Activated CD8-positive, alpha-beta memory T cell treated with anti-CD3 and anti-CD28 coated beads for 48 hours (primary cell): ENCODE measurements at regions not wholly inside any gene's neighbourhood (a gene's known extent, or its start where the extent isn't known, plus 50 kb on each side); places are given as distances from the start of the nearest gene placed in this dataset.

ENCODE experiments used
- DNase-seq, 3 experiments: peaks; one replicate each; pipeline ENCODE4 v3.0.0-alpha.2; 2020; ENCODE audit warnings: low read depth in 2 of 3, low spot score in 2 of 3

DNA sequence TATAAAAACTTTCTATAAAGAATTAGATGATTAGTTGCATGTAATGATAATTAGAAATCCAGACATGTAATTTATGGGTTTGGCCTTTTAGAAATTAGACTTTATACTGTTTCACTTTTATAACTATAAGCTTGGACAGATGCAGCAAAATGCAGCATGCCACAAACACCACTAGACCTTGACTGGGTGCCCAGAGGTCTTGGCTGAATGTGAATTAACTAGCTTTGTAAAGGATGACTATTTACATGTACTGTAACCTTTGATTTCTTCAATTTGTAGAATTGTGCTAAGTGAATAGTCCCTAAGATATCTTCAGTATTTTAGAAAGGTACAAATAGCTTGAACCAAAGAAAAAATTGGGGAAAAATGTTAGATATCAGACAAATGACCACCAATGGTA is 2168.1 kb downstream of the MAT2B start:
- no peak for DNase-seq

DNA sequence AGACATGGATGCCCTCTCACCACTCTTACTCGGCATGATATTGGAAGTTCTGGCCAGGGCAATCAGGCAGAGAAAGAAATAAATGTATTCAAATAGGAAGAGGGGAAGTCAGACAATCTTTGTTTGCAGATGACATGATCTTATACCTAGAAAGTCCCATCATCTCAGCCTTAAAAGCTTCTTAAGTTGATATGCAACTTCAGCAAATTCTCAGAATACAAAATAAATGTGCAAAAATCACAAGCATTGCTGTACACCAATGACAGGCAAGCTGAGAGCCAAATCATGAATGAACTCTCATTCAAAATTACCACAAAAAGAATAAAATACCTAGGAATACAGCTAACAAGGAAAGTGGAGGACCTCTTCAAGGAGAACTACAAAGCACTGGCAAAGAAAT is 2190.4 kb downstream of the MAT2B start:
- no peak for DNase-seq

DNA sequence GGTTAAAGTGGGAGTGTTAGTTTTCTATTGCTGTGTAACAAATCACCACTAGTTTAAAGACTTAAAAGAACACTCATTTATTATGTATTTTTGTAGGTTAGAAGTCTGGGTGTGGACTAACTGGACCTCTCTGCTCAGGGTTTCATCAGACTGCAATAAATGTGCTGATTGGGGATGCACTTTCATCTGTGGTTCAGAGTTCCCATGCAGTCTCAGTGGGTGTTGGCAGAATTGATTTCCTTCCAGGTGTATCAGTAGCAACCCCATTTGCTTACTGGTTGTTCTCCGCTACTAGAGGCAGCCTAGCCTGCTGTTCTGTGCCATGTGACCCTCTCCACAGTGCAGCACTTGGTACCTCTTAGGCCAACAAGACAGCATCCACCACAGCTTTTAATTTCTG is 2200.5 kb downstream of the MAT2B start:
- no peak for DNase-seq

DNA sequence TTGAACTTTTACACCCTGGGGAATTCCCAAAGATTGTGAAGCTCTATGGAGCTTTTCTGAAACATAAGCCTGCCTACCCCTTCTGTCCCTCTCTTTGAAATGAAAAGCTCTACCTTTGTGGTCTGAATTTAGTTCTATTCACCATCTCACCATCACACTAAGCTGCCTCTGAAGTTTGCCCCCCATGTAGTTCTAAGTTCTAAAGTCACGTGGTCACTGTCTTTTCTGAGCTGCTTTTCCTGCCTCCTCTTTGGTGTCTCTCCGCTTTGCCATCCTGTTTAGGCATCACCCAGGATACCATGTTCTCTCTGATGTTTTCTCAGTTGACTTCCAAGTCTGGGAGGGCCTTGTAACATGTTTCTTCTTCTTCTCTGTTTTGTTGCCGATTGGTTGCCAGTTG is 2206.6 kb downstream of the MAT2B start:
- DNase-seq = no peak

DNA sequence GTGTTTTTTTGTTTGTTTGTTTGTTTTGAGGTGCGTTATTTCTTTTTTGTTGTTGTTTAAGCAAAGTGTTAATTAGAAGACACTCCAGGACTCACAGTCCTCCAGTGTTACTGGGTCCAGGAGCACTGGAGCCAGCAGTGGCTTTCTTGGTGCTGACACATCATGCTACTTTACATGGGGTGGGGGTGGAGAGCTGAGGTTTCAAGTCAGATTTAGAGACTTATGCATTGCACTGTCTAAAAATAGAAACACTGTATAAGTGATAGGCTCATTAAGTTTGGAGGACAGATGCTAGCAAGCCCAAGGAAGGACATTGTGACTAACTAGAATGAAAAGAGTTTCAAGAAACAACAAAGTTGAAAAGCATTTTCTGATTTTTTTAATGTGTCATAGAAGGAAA is 2209.2 kb downstream of the MAT2B start:
- no peak for DNase-seq

DNA sequence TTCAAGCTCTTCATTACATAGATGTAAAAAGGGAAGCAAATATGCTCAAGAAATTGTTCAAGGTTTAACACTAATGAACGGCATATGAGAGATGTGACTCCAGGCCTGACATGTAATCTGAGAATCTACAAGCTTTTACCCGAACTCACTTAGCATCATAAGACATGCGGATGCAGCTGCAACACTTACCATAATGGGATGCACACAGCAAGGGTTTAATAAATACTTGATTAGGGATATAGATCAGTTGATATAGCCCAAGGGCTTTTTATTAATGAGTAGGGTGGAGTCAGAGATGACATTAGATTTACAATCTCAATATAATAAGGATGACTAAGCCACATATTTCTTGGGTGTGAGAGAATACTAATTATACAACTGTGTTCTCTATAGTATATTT is 2215.5 kb downstream of the MAT2B start:
- no peak for DNase-seq

DNA sequence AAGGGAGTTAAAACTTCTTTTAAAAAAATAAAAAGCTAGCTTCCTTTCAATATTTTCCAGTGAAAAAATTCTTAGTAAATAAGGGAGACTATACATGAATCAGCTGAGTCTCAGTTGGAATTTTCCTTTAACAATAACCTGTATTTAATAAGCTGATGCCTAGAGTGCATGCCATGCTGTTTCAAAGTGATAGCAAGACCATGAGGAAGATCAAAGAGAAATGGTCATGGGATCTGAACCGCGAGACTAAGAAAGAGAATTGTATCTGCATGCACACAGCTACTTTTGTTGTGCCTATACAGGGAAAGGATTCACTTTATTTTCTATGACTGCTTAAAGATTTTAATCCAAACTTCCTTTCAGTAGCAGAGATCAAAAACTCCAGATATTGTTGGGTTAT is 2217.0 kb downstream of the MAT2B start:
- DNase-seq = no peak

DNA sequence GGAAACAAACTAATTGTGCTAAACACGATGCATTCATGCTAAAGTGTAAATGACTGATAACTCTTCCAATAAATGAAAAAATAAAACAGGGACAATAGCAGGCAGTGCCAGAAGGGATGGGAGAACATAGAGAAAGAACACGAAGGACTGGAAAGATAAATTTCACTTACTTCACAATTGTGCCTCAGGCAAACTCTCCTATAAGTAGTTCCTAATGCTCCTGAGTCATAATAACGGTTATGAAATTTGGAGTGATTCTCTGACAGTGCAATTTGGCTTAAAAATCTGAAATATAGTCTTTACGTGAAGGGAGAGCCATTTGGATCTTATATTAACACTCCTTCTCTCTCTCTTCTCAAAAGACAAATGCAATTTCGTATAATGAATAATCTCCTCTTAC is 2218.5 kb downstream of the MAT2B start:
- DNase-seq = no peak

DNA sequence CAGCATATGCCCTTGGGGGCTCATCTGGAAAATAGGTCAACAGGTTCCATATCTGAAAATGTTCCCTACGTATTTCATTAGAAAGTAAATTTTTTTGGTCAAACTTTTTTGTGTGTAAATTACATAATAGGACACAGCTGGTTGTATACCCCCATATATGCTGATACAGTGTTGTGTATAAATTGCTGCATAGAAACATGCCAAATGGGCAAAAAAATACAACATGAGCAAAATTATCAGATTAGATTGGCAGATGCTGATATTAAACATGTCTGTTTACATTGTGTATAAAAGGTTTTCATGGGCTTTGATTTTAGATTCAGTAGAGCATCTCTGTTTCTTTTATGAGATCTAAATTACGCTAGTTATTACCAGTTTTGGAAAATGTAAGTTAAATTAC is 2223.0 kb downstream of the MAT2B start:
- no peak for DNase-seq

DNA sequence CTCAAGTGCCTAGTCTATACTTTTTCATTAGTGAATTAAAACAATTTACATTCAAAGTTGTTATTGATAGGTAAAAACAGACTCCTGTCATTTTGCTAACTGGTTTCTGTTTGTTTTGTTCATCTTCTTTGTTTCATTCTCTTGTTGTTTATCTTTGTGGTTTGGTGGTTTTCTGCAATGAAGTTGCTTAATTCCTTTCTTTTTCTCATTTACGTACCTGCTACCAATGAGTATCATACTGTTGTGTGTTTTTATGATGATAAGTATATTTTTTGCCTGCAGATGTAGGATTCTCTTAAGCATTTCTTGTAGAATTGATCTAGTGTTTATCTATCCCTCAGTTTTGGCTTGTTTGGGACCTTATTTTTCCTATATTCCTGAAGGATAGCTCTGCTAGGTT is 2230.0 kb downstream of the MAT2B start:
- DNase-seq = no peak

DNA sequence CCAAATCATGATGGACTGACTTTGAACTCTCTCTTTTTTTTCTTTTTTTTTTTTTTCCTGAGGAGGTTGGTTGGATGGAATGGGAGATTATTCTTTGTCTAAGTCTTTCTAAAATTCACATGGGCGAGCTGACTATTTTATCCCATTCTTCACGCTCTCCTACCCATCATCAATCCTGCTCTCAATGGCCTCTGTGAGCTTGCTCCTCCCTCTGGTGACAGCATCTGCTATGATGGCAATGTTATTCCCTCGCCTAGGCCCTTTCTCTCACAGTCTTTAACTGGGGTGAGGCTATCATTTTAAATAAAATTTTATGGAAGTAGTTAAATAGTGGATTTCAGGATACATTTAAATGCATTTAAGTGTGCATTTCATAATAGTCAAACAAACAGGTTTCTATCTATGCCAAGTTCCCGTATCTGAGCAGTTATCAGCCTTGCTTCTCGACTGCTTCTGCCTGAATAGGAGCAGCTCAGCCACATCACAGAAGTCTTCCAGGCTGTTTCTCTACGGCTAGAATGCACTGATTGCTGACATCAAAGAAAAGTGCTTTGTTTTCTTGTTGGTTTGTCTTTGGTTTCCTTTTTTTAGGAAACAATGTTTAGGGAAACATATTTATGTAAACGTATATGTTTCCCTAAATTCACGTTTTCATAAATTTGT is 2233.8 kb downstream of the MAT2B start:
- no peak for DNase-seq

DNA sequence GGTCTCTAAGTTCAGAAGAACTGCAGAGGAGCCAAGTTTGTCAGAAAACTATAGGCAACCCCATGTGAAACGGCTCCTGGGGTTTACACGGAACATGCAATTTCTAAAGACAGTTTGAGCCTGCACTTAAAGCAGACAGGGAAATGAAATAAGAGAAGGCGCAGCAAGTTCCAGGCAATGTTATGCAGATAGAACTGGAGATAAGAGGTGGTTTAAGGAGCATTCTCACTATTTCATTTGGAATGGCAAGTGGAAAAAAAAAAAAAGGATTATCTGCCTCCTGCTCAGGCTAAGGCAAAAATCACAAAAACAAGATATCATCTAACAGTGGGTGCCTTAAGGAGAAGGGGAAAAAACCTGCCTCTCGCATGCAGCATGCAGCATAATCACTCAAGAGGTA is 2252.4 kb downstream of the MAT2B start:
- no peak for DNase-seq

DNA sequence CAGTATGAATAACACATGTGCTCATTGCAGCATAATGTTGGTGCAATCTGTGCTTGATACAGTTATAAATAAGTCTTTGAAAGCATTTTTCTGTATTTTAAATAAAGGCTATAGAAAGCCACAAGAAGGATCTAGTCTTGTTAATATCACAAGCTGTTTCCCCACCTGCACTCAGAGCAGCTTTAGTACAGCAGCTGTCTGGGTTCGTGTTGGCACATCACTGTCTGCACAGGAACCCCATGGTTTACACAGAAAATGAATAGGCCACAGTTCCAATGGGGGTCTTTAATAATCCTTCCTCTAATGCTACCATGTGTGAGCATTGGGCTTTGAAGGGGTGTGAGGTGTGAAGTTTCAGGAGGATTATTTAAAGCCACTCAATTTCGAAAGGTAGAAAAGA is 2269.7 kb downstream of the MAT2B start:
- no peak for DNase-seq

DNA sequence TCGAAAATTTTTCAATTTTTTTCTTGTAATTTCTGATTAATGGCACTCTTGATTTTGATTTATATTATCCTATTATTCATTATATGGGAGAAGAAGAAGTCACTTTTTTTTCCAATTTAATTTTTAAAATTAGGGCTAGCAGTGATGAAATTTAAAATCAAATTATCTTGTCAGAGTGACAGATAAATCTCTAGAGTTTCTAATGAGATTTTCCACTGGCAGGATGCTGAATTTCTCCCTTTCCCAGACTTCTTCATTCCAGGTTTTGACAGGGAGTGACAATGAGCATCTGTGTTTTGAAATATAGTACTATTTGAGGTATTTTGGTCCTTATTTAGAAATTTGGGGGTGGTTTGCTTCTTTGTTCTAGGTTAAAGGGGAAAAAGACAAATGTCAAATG is 2274.1 kb downstream of the MAT2B start:
- DNase-seq = no peak

DNA sequence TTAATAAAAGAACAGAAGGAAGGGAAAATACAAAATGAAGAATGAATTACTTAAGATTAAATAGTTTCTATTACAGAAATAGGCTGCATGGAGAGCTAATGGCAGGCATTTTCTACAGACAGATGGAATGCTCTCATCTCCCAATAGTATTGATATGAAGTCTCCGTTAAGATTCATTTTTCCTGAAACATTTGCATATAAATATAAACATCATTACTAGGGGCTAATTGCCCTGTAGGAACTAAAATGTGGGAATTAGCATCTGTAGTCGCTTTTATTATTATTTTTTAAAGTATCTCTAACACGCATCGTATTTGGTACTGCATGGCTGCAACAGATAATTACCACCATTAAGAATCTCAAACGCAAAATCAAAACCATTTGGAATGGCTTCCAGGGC is 2275.5 kb downstream of the MAT2B start:
- no peak for DNase-seq

DNA sequence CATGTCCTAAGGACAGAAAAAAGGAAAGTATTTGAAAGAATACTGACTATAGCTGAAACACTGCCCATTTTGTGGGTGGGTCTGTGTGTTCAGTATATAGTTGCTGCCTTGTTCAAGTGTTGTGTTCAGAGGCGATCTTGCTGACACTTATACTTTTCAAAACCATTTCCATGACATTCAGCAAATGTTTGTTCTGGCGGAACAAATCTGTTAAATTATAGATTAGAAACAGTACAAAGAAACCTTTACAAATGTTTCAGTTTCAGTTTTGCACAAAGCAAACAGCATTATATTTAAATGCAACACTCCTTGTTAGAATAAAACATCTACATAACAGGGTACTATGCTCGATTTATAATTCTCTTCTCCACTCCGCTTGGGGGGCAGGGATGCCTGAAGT is 2276.3 kb downstream of the MAT2B start:
- DNase-seq = no peak

DNA sequence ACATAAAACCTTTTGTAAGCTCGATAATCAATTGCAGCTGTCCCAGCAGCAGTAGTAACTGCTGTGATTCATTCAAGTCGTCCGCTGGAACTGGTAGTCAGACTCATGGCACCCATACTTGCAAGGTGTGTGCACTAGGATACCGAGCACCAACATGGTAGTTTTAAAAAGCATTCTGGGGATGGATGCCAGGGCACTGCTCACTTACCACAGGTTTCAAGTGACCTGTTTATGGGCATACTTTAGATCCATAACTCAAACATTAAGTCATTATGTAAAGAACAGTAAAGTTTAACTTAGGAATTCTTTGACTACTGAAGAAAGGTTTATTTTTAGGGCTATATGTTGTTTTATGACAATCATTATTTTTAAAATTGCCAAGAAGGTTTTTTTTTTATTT is 2277.6 kb downstream of the MAT2B start:
- DNase-seq = no peak

DNA sequence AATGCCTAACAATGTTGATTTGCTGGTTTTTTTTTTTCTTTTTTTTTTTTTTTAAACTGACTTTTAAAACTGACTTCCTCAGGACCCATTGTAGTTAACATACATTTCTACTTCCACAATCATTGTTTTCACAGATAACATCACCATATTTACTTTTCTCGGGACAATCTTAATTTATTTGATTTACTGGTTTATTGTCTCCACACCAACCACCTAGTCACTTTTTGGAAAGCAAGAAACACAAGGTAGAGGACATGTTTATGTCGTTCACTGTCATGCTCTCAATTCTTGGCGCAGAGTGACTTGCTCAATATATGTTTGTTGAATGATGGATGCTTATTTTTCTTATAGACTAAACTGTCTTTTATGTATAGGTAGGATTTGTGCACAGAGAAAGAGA is 2280.7 kb downstream of the MAT2B start:
- no peak for DNase-seq

DNA sequence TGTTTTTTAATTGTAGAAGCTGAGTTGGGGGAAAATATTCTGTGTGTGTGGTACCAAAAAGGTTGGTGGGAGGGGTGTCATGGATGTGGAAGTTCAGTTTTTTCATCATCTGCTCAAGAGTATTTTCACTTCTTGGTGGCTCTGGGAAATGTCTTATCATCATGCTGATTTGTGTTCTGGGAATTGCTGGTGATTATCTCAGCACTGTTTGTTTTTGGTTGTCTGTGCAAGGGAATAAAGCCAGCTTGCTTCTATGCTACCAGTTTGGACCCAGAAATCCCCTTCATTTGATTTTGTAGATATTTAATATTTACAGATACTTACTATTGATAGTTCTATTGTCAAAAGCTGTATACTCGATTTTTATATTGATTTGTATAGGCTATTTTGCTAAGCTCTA is 2289.7 kb downstream of the MAT2B start:
- DNase-seq = no peak

DNA sequence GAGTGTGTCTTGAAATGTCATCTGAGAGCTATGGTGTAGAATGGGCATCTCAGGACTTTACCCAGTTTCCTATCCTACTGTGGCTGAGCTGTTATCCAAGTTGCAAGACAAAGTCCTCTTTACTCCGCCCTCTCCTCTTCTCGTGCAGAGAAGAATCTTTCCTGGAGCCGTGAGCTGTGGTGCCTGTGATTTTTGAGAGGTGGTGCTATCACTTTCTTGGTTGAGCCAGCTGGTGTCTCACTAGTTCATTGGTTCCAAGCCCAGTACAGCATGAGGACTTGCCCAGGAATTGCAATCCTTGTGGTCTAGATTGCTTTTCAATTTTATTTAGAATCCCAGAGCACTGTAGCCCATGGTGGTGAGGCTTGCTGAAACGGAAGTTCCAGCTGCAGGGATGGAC is 2300.3 kb downstream of the MAT2B start:
- DNase-seq = no peak

DNA sequence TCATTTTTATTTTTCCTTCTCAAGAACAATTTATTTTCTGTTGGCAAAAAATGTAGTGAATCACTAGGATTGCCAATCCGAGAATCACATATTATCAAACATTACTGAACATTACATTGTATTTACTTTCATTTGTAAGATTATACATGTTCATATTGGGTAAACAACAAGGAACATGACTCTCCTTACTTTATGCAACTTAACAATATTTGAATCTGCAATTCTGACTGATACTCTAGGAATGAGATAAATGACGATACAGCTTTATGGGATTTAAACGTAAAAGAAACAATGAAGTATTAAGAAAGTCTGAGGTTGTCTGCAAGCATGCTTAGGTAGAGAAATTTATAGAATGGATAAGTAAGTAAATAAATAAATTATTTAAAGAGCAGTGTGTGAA is 2302.9 kb downstream of the MAT2B start:
- DNase-seq = no peak

DNA sequence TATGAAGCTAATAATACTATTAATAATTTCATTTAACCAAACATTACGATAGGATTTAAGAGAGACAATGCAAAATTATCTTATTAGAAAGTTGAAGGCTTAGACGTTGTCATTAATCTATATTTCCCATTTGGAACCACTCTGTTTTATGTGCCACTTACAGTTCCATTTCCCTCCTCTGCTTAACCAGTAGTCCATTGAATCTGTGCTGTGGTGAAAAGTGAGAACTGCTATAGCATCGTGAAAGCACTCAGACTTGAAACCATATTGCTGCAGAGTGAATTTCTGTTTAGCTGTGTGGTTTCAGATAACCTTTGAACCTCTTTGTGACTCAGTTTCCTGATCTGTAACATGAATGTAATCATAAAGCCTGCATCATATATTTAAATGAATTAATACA is 2304.5 kb downstream of the MAT2B start:
- DNase-seq = no peak

DNA sequence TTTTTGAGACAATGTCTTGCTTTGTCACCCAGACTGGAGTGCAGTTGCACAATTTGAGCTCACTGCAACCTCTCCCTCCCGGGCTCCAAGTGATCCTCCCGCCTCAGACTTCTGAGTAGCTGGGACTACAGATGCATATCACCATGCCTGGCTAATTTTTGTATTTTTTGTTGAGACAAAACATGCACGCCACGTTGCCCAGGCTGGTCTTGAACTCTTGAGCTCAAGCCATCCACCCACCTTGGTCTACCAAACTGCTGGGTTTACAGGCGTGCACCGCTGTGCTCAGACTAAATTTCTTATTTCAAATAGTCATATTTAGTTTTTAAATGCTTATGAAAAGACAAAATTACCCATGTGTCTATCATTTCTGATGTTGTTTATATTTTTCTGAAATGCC is 2324.1 kb downstream of the MAT2B start:
- DNase-seq = no peak

DNA sequence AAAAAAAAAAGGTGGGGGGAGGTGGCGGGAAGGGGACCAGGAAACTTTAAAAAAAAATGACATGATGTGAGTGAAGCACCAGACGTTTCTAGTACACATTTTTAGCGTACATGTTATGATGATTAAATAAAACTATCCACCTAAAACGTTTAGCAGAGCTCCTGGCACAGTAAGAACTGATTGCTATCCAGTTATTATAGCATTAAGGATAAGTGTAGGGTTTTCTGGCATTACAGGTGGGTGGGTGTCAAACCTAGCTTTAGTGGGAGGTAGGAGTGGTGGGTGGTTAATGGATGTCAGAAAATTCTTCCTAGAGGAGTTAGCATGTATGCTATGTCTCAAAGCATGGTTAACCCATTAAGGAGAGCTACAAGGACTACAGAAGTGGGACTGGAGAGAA is 2329.5 kb downstream of the MAT2B start:
- DNase-seq = no peak
